AG04450 (cell line): ENCODE measurements at regions not wholly inside any gene's neighbourhood (a gene's known extent, or its start where the extent isn't known, plus 50 kb on each side); places are given as distances from the start of the nearest gene placed in this dataset.

Experiments
- CTCF ChIA-PET: fragments of 300-600, 350-600 bp; formaldehyde crosslinking; extraction: SDS; loops from one replicate; lab custom pipeline; 2022; ENCODE audit warnings: antibody characterized with exemption, inconsistent platforms; lab: Charles Lee
- POLR2A ChIA-PET: fragments of 350-600 bp; formaldehyde crosslinking; extraction: SDS; loops from one replicate; lab custom pipeline; 2021; ENCODE audit warnings: antibody characterized with exemption, inconsistent platforms; lab: Yijun Ruan, JAX
- DNase-seq: peaks from one replicate; pipeline ENCODE4 v3.0.0-alpha.2; 2011; ENCODE audit warnings: low read depth, low spot score
- H3K27ac ChIP-seq: one replicate; pipeline ENCODE4 v1.5.1; 2012; ENCODE audit warnings: low read depth, low read length, control low read depth
- H3K27me3 ChIP-seq: one replicate; pipeline ENCODE4 v1.6.0; 2012; ENCODE audit warnings: low read length; ENCODE audit not compliant: control insufficient read depth, insufficient read depth
- H3K4me3 ChIP-seq: 2 replicates; pipeline ENCODE4 v1.5.1; 2011; ENCODE audit warnings: mild to moderate bottlenecking, low read depth, low read length, control low read depth
- H3K9me3 ChIP-seq: 2 replicates; pipeline ENCODE4 v1.5.1; 2012; ENCODE audit warnings: low read length; ENCODE audit not compliant: control insufficient read depth, insufficient read depth
- TF ChIP-seq, protein P1 (sequence below): IDR thresholded peaks from 2 replicates; pipeline ENCODE4 v1.5.1; 2011; ENCODE audit warnings: low read depth, low read length, control low read depth, inconsistent platforms

DNA sequence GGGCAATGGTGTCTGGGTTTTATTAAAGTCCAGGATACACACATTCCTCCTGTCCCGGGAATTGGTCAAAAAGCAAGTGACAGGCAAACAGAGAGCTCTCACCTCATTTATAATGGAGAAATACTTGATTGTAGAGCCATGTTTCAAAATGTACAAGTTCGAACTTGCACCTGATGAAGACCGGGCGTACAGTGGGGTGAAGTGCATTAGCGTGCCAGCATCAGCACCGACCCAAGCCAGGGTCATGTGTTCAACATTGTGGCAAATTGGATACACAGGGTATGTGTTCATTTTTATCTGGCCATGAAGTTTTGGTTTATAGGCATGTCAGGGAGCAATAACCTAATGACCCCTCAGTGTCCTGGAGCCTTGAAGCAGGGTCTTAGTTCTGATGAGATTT, 472.5 kb downstream of the IRX1 start:
- Histone ChIP-seq H3K27ac (no peak overlapping the region), H3K27me3 (no peaks in the 10 kb centered on the region), H3K4me3 (no peak overlapping the region), H3K9me3 (peaks cover 28% of the 10 kb centered on the region)
- TF ChIP-seq, protein P1, sequence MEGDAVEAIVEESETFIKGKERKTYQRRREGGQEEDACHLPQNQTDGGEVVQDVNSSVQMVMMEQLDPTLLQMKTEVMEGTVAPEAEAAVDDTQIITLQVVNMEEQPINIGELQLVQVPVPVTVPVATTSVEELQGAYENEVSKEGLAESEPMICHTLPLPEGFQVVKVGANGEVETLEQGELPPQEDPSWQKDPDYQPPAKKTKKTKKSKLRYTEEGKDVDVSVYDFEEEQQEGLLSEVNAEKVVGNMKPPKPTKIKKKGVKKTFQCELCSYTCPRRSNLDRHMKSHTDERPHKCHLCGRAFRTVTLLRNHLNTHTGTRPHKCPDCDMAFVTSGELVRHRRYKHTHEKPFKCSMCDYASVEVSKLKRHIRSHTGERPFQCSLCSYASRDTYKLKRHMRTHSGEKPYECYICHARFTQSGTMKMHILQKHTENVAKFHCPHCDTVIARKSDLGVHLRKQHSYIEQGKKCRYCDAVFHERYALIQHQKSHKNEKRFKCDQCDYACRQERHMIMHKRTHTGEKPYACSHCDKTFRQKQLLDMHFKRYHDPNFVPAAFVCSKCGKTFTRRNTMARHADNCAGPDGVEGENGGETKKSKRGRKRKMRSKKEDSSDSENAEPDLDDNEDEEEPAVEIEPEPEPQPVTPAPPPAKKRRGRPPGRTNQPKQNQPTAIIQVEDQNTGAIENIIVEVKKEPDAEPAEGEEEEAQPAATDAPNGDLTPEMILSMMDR = no peak
- DNase-seq = no peak
- POLR2A ChIA-PET = no interaction called here
- CTCF ChIA-PET = no interaction called here

DNA sequence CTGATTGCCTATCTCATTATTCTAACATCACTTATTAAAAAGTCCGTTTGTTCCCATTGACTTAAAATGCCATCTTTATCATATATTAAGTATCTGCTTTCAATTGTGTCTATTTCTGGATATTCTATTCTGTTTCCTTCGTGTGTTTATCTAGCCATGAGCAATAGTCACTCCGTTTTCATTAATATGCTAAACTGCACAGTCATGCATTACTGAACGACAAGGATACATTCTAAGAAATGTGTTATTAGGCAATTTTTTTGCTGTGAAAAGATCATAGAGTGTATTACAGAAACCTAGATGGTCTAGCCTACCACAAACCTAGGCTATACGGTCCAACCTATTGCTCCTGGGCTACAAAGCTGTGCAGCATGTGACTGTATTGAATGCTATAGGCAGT, 482.9 kb downstream of the IRX1 start:
- Histone ChIP-seq H3K4me3 (no peak overlapping the region), H3K9me3 (peaks cover 35% of the 10 kb centered on the region), H3K27me3 (no peaks in the 10 kb centered on the region), H3K27ac (no peak overlapping the region)
- POLR2A ChIA-PET = no interaction called here
- CTCF ChIA-PET = no interaction called here
- TF ChIP-seq, protein P1 = no peak
- no peak for DNase-seq

DNA sequence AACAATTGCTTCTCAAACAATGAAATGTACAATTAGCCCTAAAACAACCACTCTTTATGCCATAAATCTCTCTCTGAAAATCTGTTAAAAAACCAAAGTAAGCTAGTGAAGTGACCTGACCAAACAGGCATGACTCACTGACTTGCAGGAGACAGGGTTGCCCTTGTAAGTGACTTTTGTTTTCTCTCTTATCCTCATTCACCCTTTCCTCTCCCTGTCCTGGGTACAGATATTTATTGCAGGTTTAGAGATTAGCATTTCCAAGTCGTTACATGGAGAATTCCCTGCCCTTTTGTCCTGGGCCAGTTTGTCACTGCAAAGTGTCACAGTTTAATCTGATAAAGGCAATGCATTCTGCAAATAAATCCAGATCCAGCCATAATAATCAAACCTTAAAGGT, 484.2 kb downstream of the IRX1 start:
- no peaks in the 10 kb centered on the region for H3K27me3 ChIP-seq
- TF ChIP-seq, protein P1 = no peak
- ChIA-PET CTCF (no interaction called here), POLR2A (no interaction called here)
- no peak for DNase-seq
- H3K4me3 ChIP-seq = no peak overlapping the region
- H3K27ac ChIP-seq = no peak overlapping the region
- peaks cover 42% of the 10 kb centered on the region for H3K9me3 ChIP-seq

DNA sequence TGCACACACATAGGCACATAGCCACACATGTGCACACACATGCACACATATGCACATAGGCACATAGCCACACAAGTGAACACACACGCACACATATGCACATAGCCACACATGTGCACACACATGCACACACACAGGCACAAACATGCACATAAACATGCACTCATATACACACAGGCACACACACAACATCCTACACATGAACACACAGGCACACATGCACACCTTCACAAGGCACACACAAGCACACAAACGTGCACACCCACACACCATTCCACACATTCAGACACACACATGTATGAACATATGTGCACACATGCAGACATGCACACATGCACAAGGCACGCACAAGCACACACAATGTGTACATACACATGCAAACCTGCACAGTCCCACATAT, 484.7 kb downstream of the IRX1 start:
- TF ChIP-seq, protein P1 = no peak
- DNase-seq = no peak
- peaks cover 42% of the 10 kb centered on the region for H3K9me3 ChIP-seq
- no peak overlapping the region for H3K4me3 ChIP-seq
- CTCF ChIA-PET = no interaction called here
- H3K27ac ChIP-seq = no peak overlapping the region
- POLR2A ChIA-PET = no interaction called here
- H3K27me3 ChIP-seq = no peaks in the 10 kb centered on the region

DNA sequence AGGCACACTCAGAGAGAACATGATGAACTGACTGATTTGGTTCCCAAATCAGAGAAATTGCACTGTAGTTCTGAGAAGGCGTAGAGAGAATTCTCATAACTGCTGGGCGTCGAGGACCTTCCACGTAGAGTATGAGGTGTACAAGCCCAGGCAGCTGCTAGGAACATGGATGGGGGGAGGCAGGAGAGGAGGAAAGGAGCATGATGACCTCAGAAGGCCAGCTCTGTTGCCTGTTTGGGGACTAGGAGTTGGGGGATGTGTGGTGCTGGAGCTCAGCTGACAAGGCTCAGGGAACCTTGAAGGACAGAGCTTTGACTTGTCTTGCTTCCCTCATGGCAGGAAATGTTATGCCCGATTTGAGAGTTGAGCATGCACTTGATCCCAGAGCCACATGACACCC, 485.4 kb downstream of the IRX1 start:
- CTCF ChIA-PET = no interaction called here
- POLR2A ChIA-PET = no interaction called here
- Histone ChIP-seq H3K9me3 (peaks cover 43% of the 10 kb centered on the region), H3K27me3 (no peaks in the 10 kb centered on the region), H3K4me3 (no peak overlapping the region), H3K27ac (no peak overlapping the region)
- no peak for DNase-seq
- TF ChIP-seq, protein P1 = no peak
